ENCODE measurements at regions not wholly inside any gene's neighbourhood (a gene's known extent, or its start where the extent isn't known, plus 50 kb on each side); places are given as distances from the start of the nearest gene placed in this dataset.

DNA sequence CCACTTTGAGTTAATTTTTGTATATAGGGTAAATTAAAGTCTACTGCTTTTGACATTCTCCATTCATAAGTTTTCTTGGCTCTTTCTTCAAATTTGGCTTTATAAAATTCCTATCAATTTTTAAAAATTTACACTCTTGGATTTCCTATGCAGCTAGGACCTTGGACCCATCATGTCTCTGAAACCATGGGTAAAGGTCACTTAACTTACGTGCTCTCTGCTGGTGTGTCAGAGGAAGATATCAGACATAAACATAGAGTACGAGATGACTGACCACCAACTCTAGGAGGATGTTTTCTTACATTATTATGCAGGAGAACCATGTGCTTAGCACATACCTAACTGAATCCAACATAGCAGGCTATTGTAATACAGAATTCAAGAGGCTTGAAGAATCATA, 62.5 kb upstream of the C1GALT1C1 start:
- TF ChIP-seq, protein P1, sequence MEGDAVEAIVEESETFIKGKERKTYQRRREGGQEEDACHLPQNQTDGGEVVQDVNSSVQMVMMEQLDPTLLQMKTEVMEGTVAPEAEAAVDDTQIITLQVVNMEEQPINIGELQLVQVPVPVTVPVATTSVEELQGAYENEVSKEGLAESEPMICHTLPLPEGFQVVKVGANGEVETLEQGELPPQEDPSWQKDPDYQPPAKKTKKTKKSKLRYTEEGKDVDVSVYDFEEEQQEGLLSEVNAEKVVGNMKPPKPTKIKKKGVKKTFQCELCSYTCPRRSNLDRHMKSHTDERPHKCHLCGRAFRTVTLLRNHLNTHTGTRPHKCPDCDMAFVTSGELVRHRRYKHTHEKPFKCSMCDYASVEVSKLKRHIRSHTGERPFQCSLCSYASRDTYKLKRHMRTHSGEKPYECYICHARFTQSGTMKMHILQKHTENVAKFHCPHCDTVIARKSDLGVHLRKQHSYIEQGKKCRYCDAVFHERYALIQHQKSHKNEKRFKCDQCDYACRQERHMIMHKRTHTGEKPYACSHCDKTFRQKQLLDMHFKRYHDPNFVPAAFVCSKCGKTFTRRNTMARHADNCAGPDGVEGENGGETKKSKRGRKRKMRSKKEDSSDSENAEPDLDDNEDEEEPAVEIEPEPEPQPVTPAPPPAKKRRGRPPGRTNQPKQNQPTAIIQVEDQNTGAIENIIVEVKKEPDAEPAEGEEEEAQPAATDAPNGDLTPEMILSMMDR (IDR thresholded peaks at IDR 0.05): no peak
- no peak for TF ChIP-seq POLR2A (IDR thresholded peaks at IDR 0.05)
